Nephron (organoid): ENCODE measurements at regions not wholly inside any gene's neighbourhood (a gene's known extent, or its start where the extent isn't known, plus 50 kb on each side); places are given as distances from the start of the nearest gene placed in this dataset.

ENCODE experiments used
- H3K27ac Mint-ChIP-seq, 3 experiments: 2 replicates each; pipeline ENCODE4 v1.8.0; 2020; ENCODE audit warnings: mixed read lengths in 3 of 3, mild to moderate bottlenecking in 2 of 3, moderate library complexity in 1 of 3
- H3K27me3 Mint-ChIP-seq: 2 replicates; pipeline ENCODE4 v1.8.0; 2021; ENCODE audit warnings: low read depth, mild to moderate bottlenecking, moderate library complexity, mixed read lengths
- H3K36me3 Mint-ChIP-seq: 2 replicates; pipeline ENCODE4 v1.8.0; 2020; ENCODE audit warnings: low read depth, mixed read lengths
- H3K4me1 Mint-ChIP-seq: 2 replicates; pipeline ENCODE4 v1.8.0; 2020; ENCODE audit warnings: mixed read lengths
- H3K4me3 Mint-ChIP-seq, 3 experiments: 2 replicates each; pipeline ENCODE4 v1.8.0; 2020; ENCODE audit warnings: mild to moderate bottlenecking in 3 of 3, mixed read lengths in 3 of 3, moderate library complexity in 2 of 3
- H3K9me3 Mint-ChIP-seq: 2 replicates; pipeline ENCODE4 v1.8.0; 2020; ENCODE audit warnings: mixed read lengths
- CTCF ChIP-seq, 3 experiments: fragments of 200-600 bp; sonication (generic); IDR thresholded peaks; one replicate each; pipeline ENCODE4 v1.5.0; 2021; ENCODE audit warnings: antibody characterized with exemption in 3 of 3; ENCODE audit not compliant: unreplicated experiment in 3 of 3

DNA sequence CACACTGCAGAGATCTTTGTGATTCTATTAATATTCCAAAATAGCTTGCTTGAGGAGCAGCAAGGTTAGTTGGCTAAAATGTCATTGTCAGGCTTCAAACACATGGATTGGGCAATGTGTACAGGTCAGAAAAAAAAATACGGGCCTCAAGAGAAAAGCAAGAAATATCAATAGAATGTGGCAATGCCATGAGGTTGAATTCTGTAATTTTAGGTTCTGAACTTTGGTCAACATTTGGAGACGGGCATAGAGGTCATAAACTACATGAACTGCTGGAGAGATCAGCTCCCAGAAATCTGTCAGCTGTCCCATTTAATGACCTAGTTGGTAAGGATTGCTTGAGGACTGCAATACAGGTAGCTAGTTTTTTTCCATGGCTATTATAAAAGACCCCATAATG is 445.8 kb downstream of the HTR1B start:
- TF ChIP-seq CTCF (IDR thresholded peaks at IDR 0.05; ENCODE audit: unreplicated experiment in 3 of 3): no peak
- H3K27me3 Mint-ChIP-seq: no peaks in the 10 kb centered on the region
- no peak overlapping the region for H3K27ac Mint-ChIP-seq

GRCh38 chr6:77015350-77015749 is 447.9 kb downstream of the HTR1B start:
- Mint-ChIP-seq H3K36me3 (no peaks in the 10 kb centered on the region), H3K27me3 (no peaks in the 10 kb centered on the region), H3K4me3 (no peak overlapping the region), H3K4me1 (no peaks in the 10 kb centered on the region), H3K9me3 (no peaks in the 10 kb centered on the region), H3K27ac (no peak overlapping the region)
- TF ChIP-seq CTCF (IDR thresholded peaks at IDR 0.05; ENCODE audit: unreplicated experiment in 3 of 3): no peak

More for the DNA sequence above, 445.8 kb downstream of the HTR1B start:
- no peak overlapping the region for H3K4me3 Mint-ChIP-seq
- no peaks in the 10 kb centered on the region for H3K4me1 Mint-ChIP-seq
- no peaks in the 10 kb centered on the region for H3K36me3 Mint-ChIP-seq
- no peaks in the 10 kb centered on the region for H3K9me3 Mint-ChIP-seq

GRCh38 chr6:77011929-77012545 is 451.3 kb downstream of the HTR1B start:
- H3K9me3 Mint-ChIP-seq: no peaks in the 10 kb centered on the region
- no peak for TF ChIP-seq CTCF (IDR thresholded peaks at IDR 0.05; ENCODE audit: unreplicated experiment in 3 of 3)
- H3K4me1 Mint-ChIP-seq: no peaks in the 10 kb centered on the region
- no peaks in the 10 kb centered on the region for H3K36me3 Mint-ChIP-seq
- H3K4me3 Mint-ChIP-seq: no peak overlapping the region
- H3K27ac Mint-ChIP-seq: no peak overlapping the region
- no peaks in the 10 kb centered on the region for H3K27me3 Mint-ChIP-seq

DNA sequence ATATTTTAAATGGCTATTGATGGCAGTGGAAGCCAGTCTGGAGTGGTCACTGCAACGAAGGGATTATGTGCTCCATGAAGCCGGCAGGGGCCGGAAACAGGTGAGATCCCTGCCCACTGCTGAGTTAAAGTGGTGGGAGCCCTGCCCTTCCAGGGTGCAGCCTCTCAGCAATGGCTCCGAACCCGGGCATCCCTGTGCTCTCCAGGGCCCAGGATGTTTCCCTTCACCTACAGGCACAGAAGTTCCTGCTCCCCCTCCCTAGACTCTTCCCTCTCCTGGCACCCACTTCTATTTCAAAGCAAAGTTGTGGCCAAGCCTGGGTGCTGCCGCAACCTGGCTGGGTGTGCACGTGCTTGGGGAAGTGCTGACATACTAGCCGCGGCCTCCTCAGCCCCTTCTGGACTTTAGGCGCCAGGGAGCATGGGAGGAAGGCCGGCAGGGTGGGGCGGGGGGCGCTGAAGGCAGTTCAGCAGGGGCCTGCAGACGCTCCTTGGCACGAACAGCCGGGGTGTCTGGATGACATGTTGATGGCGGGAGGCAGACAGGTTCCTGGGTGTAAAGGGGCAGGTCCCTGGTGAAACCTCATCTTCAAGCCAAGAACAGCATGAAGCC is 452.3 kb downstream of the HTR1B start:
- H3K9me3 Mint-ChIP-seq: no peaks in the 10 kb centered on the region
- H3K4me3 Mint-ChIP-seq: no peak overlapping the region
- no peaks in the 10 kb centered on the region for H3K4me1 Mint-ChIP-seq
- H3K36me3 Mint-ChIP-seq: no peaks in the 10 kb centered on the region
- no peak for TF ChIP-seq CTCF (IDR thresholded peaks at IDR 0.05; ENCODE audit: unreplicated experiment in 3 of 3)
- no peak overlapping the region for H3K27ac Mint-ChIP-seq
- no peaks in the 10 kb centered on the region for H3K27me3 Mint-ChIP-seq

DNA sequence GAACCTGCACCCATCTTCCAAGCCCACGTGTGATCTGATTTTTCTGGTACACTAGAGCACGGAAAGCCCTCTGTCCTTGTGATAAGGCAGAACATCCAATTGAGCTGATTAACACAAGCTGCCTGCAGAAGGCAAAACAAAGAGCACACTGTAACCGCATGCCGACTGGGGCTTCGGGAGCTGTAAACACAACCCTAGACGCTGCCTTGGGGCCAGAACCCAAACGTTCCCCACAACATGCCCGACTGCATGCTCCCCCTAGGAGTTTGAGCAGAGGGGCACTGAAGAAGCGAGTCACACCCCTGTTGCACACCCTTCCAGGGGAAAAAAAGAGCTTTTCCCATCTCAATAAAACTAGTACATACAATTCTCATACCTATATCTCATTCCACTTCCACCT is 470.7 kb downstream of the HTR1B start:
- no peaks in the 10 kb centered on the region for H3K36me3 Mint-ChIP-seq
- no peak for TF ChIP-seq CTCF (IDR thresholded peaks at IDR 0.05; ENCODE audit: unreplicated experiment in 3 of 3)
- no peak overlapping the region for H3K4me3 Mint-ChIP-seq
- H3K9me3 Mint-ChIP-seq: no peaks in the 10 kb centered on the region
- no peaks in the 10 kb centered on the region for H3K27me3 Mint-ChIP-seq
- H3K4me1 Mint-ChIP-seq: no peaks in the 10 kb centered on the region
- H3K27ac Mint-ChIP-seq: no peak overlapping the region

GRCh38 chr6:76984572-76984971 is 478.7 kb downstream of the HTR1B start:
- no peaks in the 10 kb centered on the region for H3K9me3 Mint-ChIP-seq
- H3K27ac Mint-ChIP-seq: no peak overlapping the region
- no peak for TF ChIP-seq CTCF (IDR thresholded peaks at IDR 0.05; ENCODE audit: unreplicated experiment in 3 of 3)
- no peak overlapping the region for H3K4me3 Mint-ChIP-seq
- H3K27me3 Mint-ChIP-seq: no peaks in the 10 kb centered on the region
- H3K36me3 Mint-ChIP-seq: no peaks in the 10 kb centered on the region
- peaks cover 5% of the 10 kb centered on the region for H3K4me1 Mint-ChIP-seq
